ENCODE measurements at regions not wholly inside any gene's neighbourhood (a gene's known extent, or its start where the extent isn't known, plus 50 kb on each side); places are given as distances from the start of the nearest gene placed in this dataset.
A peak's percentile ranks its signal among the peaks of the same experiment; 100 is the strongest.

DNA sequence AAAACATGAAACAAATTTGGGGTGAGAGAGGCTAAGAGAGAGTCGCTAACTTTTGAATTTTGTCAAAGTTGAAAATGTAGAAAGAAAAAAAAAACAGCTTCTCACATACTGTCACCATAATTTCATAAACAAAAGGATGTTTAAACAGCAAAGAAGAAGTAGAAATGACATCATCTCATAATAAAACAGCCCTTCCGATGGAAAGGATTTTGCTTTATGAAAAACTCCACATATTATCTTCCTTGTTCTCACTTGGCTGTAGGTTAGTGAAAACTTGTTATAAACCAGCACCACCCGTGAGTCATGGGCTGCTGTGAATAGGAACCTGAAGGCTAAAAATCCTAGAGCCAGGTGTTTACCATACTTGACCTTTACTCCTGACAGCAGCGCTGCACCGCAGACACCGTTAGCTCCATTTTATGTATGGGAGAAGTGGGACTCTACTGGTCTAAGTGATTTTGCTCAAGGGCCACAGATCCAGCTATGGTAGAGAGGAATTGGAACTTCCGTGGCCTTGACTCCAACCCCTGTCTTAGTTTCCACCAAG is 63.0 kb upstream of the VRK1 start:
- intact Hi-C loops (cut with micrococcal nuclease; ENCODE audit: unreplicated experiment): no loop called here
- Histone ChIP-seq H3K9me3 (ENCODE audit: low read depth, low read length, poor library complexity, severe bottlenecking) (no peaks in the 10 kb centered on the region), H3K4me3 (ENCODE audit: low read depth, low read length, poor library complexity, severe bottlenecking) (no peak overlapping the region), H3K36me3 (ENCODE audit: insufficient read depth, low read length, poor library complexity, severe bottlenecking) (no peaks in the 10 kb centered on the region), H3K27me3 (replicated peaks; ENCODE audit: insufficient read depth, low read depth, low read length, poor library complexity) (no peaks in the 10 kb centered on the region), H3K27ac (ENCODE audit: low read depth, low read length, poor library complexity, severe bottlenecking) (no peak overlapping the region), H3K4me1 (ENCODE audit: insufficient read depth, low read length, poor library complexity, severe bottlenecking) (peaks cover 22% of the 10 kb centered on the region)
- no TSS peak for BruUV-seq (replicated peaks)
- ChIA-PET CTCF (no interaction called here), POLR2A (ENCODE audit: low non-redundant PET) (interaction anchor here (0.6 kb wide), 1 partner anchor 384 kb away, joined by 3 read pairs; no protein-coding TSS in a partner anchor)
- TF ChIP-seq, protein P1, sequence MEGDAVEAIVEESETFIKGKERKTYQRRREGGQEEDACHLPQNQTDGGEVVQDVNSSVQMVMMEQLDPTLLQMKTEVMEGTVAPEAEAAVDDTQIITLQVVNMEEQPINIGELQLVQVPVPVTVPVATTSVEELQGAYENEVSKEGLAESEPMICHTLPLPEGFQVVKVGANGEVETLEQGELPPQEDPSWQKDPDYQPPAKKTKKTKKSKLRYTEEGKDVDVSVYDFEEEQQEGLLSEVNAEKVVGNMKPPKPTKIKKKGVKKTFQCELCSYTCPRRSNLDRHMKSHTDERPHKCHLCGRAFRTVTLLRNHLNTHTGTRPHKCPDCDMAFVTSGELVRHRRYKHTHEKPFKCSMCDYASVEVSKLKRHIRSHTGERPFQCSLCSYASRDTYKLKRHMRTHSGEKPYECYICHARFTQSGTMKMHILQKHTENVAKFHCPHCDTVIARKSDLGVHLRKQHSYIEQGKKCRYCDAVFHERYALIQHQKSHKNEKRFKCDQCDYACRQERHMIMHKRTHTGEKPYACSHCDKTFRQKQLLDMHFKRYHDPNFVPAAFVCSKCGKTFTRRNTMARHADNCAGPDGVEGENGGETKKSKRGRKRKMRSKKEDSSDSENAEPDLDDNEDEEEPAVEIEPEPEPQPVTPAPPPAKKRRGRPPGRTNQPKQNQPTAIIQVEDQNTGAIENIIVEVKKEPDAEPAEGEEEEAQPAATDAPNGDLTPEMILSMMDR (conservative IDR thresholded peaks at IDR 0.05; ENCODE audit: low read depth, low read length): no peak
- no peak for TF ChIP-seq EZH2 (IDR thresholded peaks at IDR 0.05; ENCODE audit: borderline replicate concordance, low read depth, low read length, poor library complexity, severe bottlenecking)
- no peak for DNase-seq (ENCODE audit: low spot score)

DNA sequence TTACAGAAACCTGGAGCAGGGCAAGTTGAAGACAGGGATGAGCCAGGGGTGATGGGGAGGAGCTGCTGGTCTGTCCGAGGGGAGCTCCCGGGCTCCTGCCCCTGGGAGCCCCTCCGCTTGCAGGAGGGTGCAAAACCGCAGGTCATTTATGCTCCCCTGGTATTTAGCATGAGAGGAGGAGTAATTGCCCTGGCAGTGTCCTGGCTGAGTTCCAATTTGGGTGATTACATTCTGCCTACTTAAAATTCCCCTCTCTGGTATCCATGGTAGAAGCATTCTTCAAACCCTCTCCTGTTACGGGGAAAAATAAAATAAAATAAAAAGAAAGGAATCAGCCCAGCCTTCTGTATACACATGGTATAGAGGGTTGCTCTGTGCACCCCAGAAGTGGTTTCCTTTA is 61.7 kb upstream of the VRK1 start:
- CTCF ChIA-PET: no interaction called here
- DNase-seq (ENCODE audit: low spot score): peak; percentile 73
- intact Hi-C loops (cut with micrococcal nuclease; ENCODE audit: unreplicated experiment): no loop called here
- H3K27me3 ChIP-seq (replicated peaks; ENCODE audit: insufficient read depth, low read depth, low read length, poor library complexity): no peaks in the 10 kb centered on the region
- no peaks in the 10 kb centered on the region for H3K9me3 ChIP-seq (ENCODE audit: low read depth, low read length, poor library complexity, severe bottlenecking)
- POLR2A ChIA-PET (ENCODE audit: low non-redundant PET): no interaction called here
- H3K27ac ChIP-seq (ENCODE audit: low read depth, low read length, poor library complexity, severe bottlenecking): no peak overlapping the region
- H3K4me3 ChIP-seq (ENCODE audit: low read depth, low read length, poor library complexity, severe bottlenecking): no peak overlapping the region
- peaks cover 12% of the 10 kb centered on the region for H3K4me1 ChIP-seq (ENCODE audit: insufficient read depth, low read length, poor library complexity, severe bottlenecking)
- BruUV-seq (replicated peaks): no TSS peak
- TF ChIP-seq, protein P1 (conservative IDR thresholded peaks at IDR 0.05; ENCODE audit: low read depth, low read length): no peak
- no peak for TF ChIP-seq EZH2 (IDR thresholded peaks at IDR 0.05; ENCODE audit: borderline replicate concordance, low read depth, low read length, poor library complexity, severe bottlenecking)
- H3K36me3 ChIP-seq (ENCODE audit: insufficient read depth, low read length, poor library complexity, severe bottlenecking): no peaks in the 10 kb centered on the region

DNA sequence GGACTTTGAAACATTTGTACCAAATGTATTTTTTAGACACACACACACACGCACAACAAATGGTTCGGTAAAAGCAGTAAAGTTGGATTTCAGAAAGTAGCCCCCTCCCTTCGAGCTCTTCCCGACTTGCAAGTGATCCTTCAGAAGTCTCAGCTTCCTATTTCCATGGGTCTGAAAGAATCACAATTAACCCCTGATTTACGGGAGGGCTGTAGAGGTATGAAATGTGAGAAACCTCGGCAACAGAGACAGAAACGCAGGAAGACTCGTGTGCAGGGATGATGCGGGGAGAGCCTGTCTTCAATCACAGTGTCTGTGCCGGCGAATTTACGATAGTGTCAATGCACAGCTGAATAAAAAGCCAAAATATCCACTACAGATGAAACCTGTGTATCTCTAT is 60.7 kb upstream of the VRK1 start:
- H3K27ac ChIP-seq (ENCODE audit: low read depth, low read length, poor library complexity, severe bottlenecking): no peak overlapping the region
- intact Hi-C loops (cut with micrococcal nuclease; ENCODE audit: unreplicated experiment): no loop called here
- H3K4me3 ChIP-seq (ENCODE audit: low read depth, low read length, poor library complexity, severe bottlenecking): no peak overlapping the region
- no TSS peak for BruUV-seq (replicated peaks)
- TF ChIP-seq EZH2 (IDR thresholded peaks at IDR 0.05; ENCODE audit: borderline replicate concordance, low read depth, low read length, poor library complexity, severe bottlenecking): no peak
- TF ChIP-seq, protein P1 (conservative IDR thresholded peaks at IDR 0.05; ENCODE audit: low read depth, low read length): no peak
- no peaks in the 10 kb centered on the region for H3K27me3 ChIP-seq (replicated peaks; ENCODE audit: insufficient read depth, low read depth, low read length, poor library complexity)
- DNase-seq (ENCODE audit: low spot score): no peak
- H3K36me3 ChIP-seq (ENCODE audit: insufficient read depth, low read length, poor library complexity, severe bottlenecking): no peaks in the 10 kb centered on the region
- H3K4me1 ChIP-seq (ENCODE audit: insufficient read depth, low read length, poor library complexity, severe bottlenecking): peaks cover 19% of the 10 kb centered on the region
- ChIA-PET CTCF (no interaction called here), POLR2A (ENCODE audit: low non-redundant PET) (interaction anchor here (0.6 kb wide), 1 partner anchor 1153 kb away, joined by 4 read pairs; no protein-coding TSS in a partner anchor)
- H3K9me3 ChIP-seq (ENCODE audit: low read depth, low read length, poor library complexity, severe bottlenecking): no peaks in the 10 kb centered on the region
